ENCODE measurements at regions not wholly inside any gene's neighbourhood (a gene's known extent, or its start where the extent isn't known, plus 50 kb on each side); places are given as distances from the start of the nearest gene placed in this dataset.

DNA sequence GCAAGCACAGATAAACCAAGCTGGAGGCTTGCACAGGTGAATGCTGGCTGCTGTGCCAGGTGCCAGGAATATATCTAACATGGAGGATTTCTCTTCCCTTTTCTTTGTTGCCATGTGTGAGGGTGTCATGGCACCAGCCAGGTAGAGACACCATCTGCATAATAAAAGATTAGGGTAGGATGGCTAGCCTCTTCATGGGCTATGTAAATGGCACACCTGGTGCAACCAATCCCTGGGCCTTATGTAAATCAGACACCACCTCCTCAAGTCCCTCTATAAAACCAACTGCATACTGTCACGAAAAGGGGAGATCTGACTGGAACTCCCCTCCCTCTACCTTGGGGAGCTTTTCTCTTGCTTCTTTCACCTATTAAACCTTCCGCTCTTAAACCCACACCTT, 322.5 kb upstream of the POM121L12 start:
- WGBS, 3 donors = 48 to 98% (median 96%) methylated on average over 2 of the region's 2 CpGs
- Histone ChIP-seq H3K27me3 (no peaks in the 10 kb centered on the region), H3K36me3 (no peaks in the 10 kb centered on the region), H3K27ac (no peak overlapping the region), H3K4me3 (no peak overlapping the region), H3K9me3 (no peaks in the 10 kb centered on the region), H3K4me1 (ENCODE audit: insufficient read depth) (no peaks in the 10 kb centered on the region)
- no peak for DNase-seq
- TF ChIP-seq EP300 (IDR thresholded peaks at IDR 0.05) = no peak
- TF ChIP-seq, protein P1, sequence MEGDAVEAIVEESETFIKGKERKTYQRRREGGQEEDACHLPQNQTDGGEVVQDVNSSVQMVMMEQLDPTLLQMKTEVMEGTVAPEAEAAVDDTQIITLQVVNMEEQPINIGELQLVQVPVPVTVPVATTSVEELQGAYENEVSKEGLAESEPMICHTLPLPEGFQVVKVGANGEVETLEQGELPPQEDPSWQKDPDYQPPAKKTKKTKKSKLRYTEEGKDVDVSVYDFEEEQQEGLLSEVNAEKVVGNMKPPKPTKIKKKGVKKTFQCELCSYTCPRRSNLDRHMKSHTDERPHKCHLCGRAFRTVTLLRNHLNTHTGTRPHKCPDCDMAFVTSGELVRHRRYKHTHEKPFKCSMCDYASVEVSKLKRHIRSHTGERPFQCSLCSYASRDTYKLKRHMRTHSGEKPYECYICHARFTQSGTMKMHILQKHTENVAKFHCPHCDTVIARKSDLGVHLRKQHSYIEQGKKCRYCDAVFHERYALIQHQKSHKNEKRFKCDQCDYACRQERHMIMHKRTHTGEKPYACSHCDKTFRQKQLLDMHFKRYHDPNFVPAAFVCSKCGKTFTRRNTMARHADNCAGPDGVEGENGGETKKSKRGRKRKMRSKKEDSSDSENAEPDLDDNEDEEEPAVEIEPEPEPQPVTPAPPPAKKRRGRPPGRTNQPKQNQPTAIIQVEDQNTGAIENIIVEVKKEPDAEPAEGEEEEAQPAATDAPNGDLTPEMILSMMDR (IDR thresholded peaks at IDR 0.05) = no peak
- no peak for TF ChIP-seq POLR2A (IDR thresholded peaks at IDR 0.05)
- intact Hi-C loops (cut with DNase I) = no loop called here

DNA sequence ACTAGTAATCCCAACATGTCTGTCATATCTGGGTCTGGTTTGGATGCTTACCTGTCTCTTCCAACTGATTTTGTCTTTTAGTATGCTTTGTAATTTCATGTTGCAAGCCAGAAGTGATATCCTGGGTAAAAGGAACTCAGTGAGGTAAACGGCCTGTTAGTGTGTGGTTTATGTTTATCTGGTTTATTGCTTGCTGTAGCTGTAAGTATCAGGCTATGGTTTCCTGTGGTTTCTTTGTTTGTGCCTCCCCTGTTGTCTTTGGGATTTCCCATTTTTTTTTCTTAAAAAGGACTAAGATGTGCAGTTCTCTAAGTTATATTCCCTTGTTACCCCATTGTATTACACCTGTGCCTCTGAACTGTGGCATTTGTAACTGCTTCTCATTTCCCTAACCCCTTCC, 323.5 kb upstream of the POM121L12 start:
- TF ChIP-seq EP300 (IDR thresholded peaks at IDR 0.05) = no peak
- TF ChIP-seq, protein P1 (IDR thresholded peaks at IDR 0.05) = no peak
- no peak for TF ChIP-seq POLR2A (IDR thresholded peaks at IDR 0.05)
- intact Hi-C loops (cut with DNase I) = no loop called here
- H3K36me3 ChIP-seq = no peaks in the 10 kb centered on the region

DNA sequence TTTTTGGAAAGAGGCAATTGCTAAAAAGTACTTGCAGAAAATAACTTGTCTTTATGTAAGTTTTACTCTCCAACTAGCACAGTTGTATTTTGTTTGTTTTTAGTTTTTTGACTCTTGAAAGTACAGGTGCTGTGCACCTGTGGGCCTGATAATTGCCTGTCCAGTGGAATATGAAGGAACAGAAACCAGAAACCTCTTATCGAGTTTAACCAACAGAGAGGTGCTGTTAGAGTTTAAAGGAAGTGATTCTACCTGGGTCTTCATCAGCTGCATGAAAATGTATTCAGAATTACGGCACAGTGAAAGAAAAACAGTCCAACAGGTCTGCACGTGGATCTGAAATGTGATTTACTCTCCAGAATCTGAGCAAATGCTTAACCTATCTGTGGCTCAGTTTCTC, 326.6 kb upstream of the POM121L12 start:
- intact Hi-C loops (cut with DNase I) = no loop called here
- no peak overlapping the region for H3K4me3 ChIP-seq
- no peaks in the 10 kb centered on the region for H3K27me3 ChIP-seq
- TF ChIP-seq, protein P1 (IDR thresholded peaks at IDR 0.05) = no peak
- TF ChIP-seq POLR2A (IDR thresholded peaks at IDR 0.05) = no peak
- no peak for TF ChIP-seq EP300 (IDR thresholded peaks at IDR 0.05)
- no peak for DNase-seq
- no peaks in the 10 kb centered on the region for H3K9me3 ChIP-seq
- 77 to 85% (median 80%) methylated on average over 3 of the region's 3 CpGs for WGBS, 3 donors
- H3K36me3 ChIP-seq = no peaks in the 10 kb centered on the region
- H3K27ac ChIP-seq = no peak overlapping the region
- no peaks in the 10 kb centered on the region for H3K4me1 ChIP-seq (ENCODE audit: insufficient read depth)

More for the DNA sequence above, 323.5 kb upstream of the POM121L12 start:
- no peak overlapping the region for H3K4me3 ChIP-seq
- no peaks in the 10 kb centered on the region for H3K9me3 ChIP-seq
- no peak overlapping the region for H3K27ac ChIP-seq
- 25 to 41% (median 29%) methylated on average over 1 of the region's 1 CpG for WGBS, 3 donors
- H3K27me3 ChIP-seq = no peaks in the 10 kb centered on the region
- no peaks in the 10 kb centered on the region for H3K4me1 ChIP-seq (ENCODE audit: insufficient read depth)
- DNase-seq = no peak

DNA sequence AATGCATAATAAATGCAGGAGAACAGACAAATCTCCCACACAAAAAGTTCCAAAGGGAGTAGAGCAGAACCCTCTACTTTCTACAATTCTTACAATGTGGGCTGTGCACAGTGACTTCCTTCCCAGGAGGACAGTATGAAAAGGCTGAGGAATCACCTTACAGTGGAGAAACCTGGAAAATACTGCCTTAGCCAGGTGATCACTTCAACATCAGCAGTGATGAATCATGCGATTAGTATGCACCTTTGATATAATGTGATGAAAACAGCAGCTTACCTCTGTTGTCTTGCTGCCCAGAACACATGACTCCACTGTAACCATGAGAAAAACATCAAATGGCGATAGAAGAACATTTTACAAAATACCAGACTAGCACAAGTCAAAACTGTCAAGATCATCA, 329.7 kb upstream of the POM121L12 start:
- peaks cover 3% of the 10 kb centered on the region for H3K27me3 ChIP-seq
- intact Hi-C loops (cut with DNase I) = no loop called here
- no peak for TF ChIP-seq EP300 (IDR thresholded peaks at IDR 0.05)
- TF ChIP-seq, protein P1 (IDR thresholded peaks at IDR 0.05) = no peak
- TF ChIP-seq POLR2A (IDR thresholded peaks at IDR 0.05) = no peak
- 91 to 95% (median 91%) methylated on average over 2 of the region's 2 CpGs for WGBS, 3 donors
- no peak overlapping the region for H3K27ac ChIP-seq
- no peaks in the 10 kb centered on the region for H3K4me1 ChIP-seq (ENCODE audit: insufficient read depth)
- no peaks in the 10 kb centered on the region for H3K36me3 ChIP-seq
- H3K9me3 ChIP-seq = no peaks in the 10 kb centered on the region
- H3K4me3 ChIP-seq = no peak overlapping the region
- DNase-seq = no peak

DNA sequence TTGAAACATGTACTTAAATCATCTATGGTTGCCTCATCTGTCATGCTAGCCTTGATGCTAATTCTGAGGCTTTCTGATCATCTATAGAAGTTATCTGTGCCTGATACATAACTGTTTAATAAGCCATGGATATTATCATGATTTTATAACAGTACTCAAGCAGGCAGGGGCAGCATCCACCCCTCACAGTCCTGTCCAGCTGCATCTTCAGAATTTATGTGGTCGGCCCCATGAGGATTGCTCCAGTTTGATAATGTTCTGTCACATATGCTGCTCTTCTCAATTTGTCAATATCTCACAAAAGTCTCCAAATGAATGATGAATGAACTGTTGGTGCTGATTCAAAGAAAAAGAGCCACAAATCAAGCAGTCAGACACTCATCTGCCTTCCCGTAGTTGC, 335.1 kb upstream of the POM121L12 start:
- intact Hi-C loops (cut with DNase I) = no loop called here
- no peak for TF ChIP-seq POLR2A (IDR thresholded peaks at IDR 0.05)
- DNase-seq = no peak
- Histone ChIP-seq H3K36me3 (no peaks in the 10 kb centered on the region), H3K27me3 (peaks cover 3% of the 10 kb centered on the region), H3K4me1 (ENCODE audit: insufficient read depth) (no peaks in the 10 kb centered on the region), H3K9me3 (no peaks in the 10 kb centered on the region), H3K27ac (no peak overlapping the region), H3K4me3 (no peak overlapping the region)
- WGBS, 3 donors = 81 to 89% (median 88%) methylated on average over 2 of the region's 2 CpGs
